ENCODE measurements at regions not wholly inside any gene's neighbourhood (a gene's known extent, or its start where the extent isn't known, plus 50 kb on each side); places are given as distances from the start of the nearest gene placed in this dataset.

- TF ChIP-seq BHLHE40 (IDR thresholded peaks at IDR 0.05; ENCODE audit: borderline replicate concordance) (no peak), ARNT (IDR thresholded peaks at IDR 0.05) (no peak), ELF4 (IDR thresholded peaks at IDR 0.05) (no peak), NFRKB (IDR thresholded peaks at IDR 0.05) (no peak), HDGF (IDR thresholded peaks at IDR 0.05; ENCODE audit: borderline replicate concordance) (no peak), FOXK2 (IDR thresholded peaks at IDR 0.05) (no peak), CTBP1 (IDR thresholded peaks at IDR 0.05; ENCODE audit: borderline replicate concordance) (no peak)
Measured at GRCh38 chr2:22518641-22519040, 866.3 kb upstream of the KLHL29 start.
